ENCODE measurements at regions not wholly inside any gene's neighbourhood (a gene's known extent, or its start where the extent isn't known, plus 50 kb on each side); places are given as distances from the start of the nearest gene placed in this dataset.

DNA sequence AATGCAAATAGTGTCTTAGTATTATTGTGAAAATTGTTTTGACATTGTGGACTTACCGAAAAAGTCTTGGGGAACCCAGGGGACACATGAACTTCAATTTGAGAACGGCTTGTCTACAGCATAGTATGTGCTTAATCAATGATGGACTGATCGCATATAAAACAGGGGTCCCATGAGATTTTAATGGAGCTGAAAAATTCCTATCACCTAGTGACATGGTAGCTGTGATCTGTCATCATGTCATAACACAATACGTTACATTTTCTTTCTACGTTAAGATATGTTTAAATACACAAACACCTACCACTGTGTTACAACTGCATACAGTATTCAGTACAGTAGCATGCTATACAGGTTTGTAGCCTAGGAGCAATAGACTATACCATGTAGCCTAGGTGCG, 153.3 kb upstream of the FOXD3 start:
- Histone ChIP-seq H3K4me3 (replicated peaks in 1 of 3; ENCODE audit: low read depth in 2 of 3, low read length in 3 of 3) (no peak overlapping the region), H3K4me1 (ENCODE audit: control insufficient read depth in 1 of 2, insufficient read depth in 2 of 2, low read length in 2 of 2) (no peaks in the 10 kb centered on the region), H3K79me2 (ENCODE audit: insufficient read depth, low read length) (no peaks in the 10 kb centered on the region), H3K27ac (ENCODE audit: low read depth in 1 of 2, low read length in 2 of 2) (no peak overlapping the region), H3K27me3 (ENCODE audit: control insufficient read depth in 2 of 2, insufficient read depth in 2 of 2, low read length in 2 of 2) (no peaks in the 10 kb centered on the region), H3K4me2 (replicated peaks; ENCODE audit: extremely low read depth, low read length, poor library complexity, severe bottlenecking) (no peak overlapping the region), H2AFZ (ENCODE audit: insufficient read depth, low read depth, low read length, poor library complexity, severe bottlenecking) (no peak overlapping the region), H3K9ac (ENCODE audit: insufficient read depth, low read length, poor library complexity, severe bottlenecking) (no peak overlapping the region), H3K9me3 (replicated peaks in 1 of 2; ENCODE audit: control insufficient read depth in 1 of 2, insufficient read depth in 1 of 2, low read length in 2 of 2) (no peaks in the 10 kb centered on the region), H3K36me3 (replicated peaks in 1 of 2; ENCODE audit: control insufficient read depth in 1 of 2, insufficient read depth in 2 of 2, low read length in 2 of 2) (no peaks in the 10 kb centered on the region), H4K20me1 (ENCODE audit: insufficient read depth, low read length) (no peaks in the 10 kb centered on the region)
- Mint-ChIP-seq H3K9me3 (peaks cover 0 to 2% (median 0%) of the 10 kb centered on the region in 7 donors), H3K27ac (no peak overlapping the region), H3K4me1 (no peaks in the 10 kb centered on the region), H3K27me3 (ENCODE audit: low read depth in 3 of 3) (peaks cover 0 to 5% (median 4%) of the 10 kb centered on the region in 3 donors), H3K4me3 (no peak overlapping the region), H3K36me3 (no peaks in the 10 kb centered on the region)
- intact Hi-C loops (cut with micrococcal nuclease): no loop called here
- DNase-seq: no peak
- TF ChIP-seq, protein P1, sequence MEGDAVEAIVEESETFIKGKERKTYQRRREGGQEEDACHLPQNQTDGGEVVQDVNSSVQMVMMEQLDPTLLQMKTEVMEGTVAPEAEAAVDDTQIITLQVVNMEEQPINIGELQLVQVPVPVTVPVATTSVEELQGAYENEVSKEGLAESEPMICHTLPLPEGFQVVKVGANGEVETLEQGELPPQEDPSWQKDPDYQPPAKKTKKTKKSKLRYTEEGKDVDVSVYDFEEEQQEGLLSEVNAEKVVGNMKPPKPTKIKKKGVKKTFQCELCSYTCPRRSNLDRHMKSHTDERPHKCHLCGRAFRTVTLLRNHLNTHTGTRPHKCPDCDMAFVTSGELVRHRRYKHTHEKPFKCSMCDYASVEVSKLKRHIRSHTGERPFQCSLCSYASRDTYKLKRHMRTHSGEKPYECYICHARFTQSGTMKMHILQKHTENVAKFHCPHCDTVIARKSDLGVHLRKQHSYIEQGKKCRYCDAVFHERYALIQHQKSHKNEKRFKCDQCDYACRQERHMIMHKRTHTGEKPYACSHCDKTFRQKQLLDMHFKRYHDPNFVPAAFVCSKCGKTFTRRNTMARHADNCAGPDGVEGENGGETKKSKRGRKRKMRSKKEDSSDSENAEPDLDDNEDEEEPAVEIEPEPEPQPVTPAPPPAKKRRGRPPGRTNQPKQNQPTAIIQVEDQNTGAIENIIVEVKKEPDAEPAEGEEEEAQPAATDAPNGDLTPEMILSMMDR (IDR thresholded peaks at IDR 0.05): no peak
- WGBS (ENCODE audit: insufficient coverage): 100% methylated on average over 1 of the region's 6 CpGs

DNA sequence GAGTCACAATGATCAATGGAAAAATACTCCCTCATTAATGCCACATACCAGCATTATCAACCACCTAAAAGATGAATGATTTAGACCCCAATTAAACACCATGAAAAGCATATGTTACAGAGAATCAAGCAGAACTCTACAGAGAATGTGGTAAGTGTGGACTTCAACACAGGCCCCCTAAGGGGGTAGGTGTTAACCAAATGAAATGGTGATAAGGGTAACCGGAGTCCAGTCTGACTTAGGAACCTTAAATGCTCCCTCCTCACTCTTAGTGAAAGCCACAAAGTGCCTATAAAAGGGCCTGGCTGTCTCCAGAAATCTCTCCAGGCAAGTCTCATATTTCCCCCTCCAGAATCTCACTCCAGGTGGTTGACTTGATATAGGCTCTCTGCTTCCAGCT, 149.2 kb upstream of the FOXD3 start:
- H3K27me3 Mint-ChIP-seq (ENCODE audit: low read depth in 3 of 3): peaks cover 0 to 4% (median 0%) of the 10 kb centered on the region in 3 donors
- no peak overlapping the region for H3K27ac Mint-ChIP-seq
- Histone ChIP-seq H3K4me3 (replicated peaks in 1 of 3; ENCODE audit: low read depth in 2 of 3, low read length in 3 of 3) (no peak overlapping the region), H3K27ac (ENCODE audit: low read depth in 1 of 2, low read length in 2 of 2) (no peak overlapping the region), H3K79me2 (ENCODE audit: insufficient read depth, low read length) (no peaks in the 10 kb centered on the region), H3K4me2 (replicated peaks; ENCODE audit: extremely low read depth, low read length, poor library complexity, severe bottlenecking) (no peak overlapping the region), H3K27me3 (ENCODE audit: control insufficient read depth in 2 of 2, insufficient read depth in 2 of 2, low read length in 2 of 2) (no peaks in the 10 kb centered on the region), H4K20me1 (ENCODE audit: insufficient read depth, low read length) (no peaks in the 10 kb centered on the region), H2AFZ (ENCODE audit: insufficient read depth, low read depth, low read length, poor library complexity, severe bottlenecking) (no peak overlapping the region), H3K9me3 (replicated peaks in 1 of 2; ENCODE audit: control insufficient read depth in 1 of 2, insufficient read depth in 1 of 2, low read length in 2 of 2) (no peaks in the 10 kb centered on the region), H3K36me3 (replicated peaks in 1 of 2; ENCODE audit: control insufficient read depth in 1 of 2, insufficient read depth in 2 of 2, low read length in 2 of 2) (no peaks in the 10 kb centered on the region), H3K9ac (ENCODE audit: insufficient read depth, low read length, poor library complexity, severe bottlenecking) (no peak overlapping the region), H3K4me1 (ENCODE audit: control insufficient read depth in 1 of 2, insufficient read depth in 2 of 2, low read length in 2 of 2) (no peaks in the 10 kb centered on the region)
- H3K4me3 Mint-ChIP-seq: no peak overlapping the region
- no peaks in the 10 kb centered on the region for H3K36me3 Mint-ChIP-seq
- intact Hi-C loops (cut with micrococcal nuclease): no loop called here
- WGBS (ENCODE audit: insufficient coverage): no CpG with 5 or more reads among the region's 1 CpG
- peaks cover 0 to 10% (median 2%) of the 10 kb centered on the region in 7 donors for H3K9me3 Mint-ChIP-seq
- TF ChIP-seq, protein P1 (IDR thresholded peaks at IDR 0.05): no peak
- DNase-seq: no peak
- no peaks in the 10 kb centered on the region for H3K4me1 Mint-ChIP-seq

Data from CD14-positive monocyte (primary cell).